Esophagus squamous epithelium (tissue), 4 donors: ENCODE measurements at regions not wholly inside any gene's neighbourhood (a gene's known extent, or its start where the extent isn't known, plus 50 kb on each side); places are given as distances from the start of the nearest gene placed in this dataset.

Experiments used
- CTCF ChIP-seq, 6 experiments: fragments of 450-650 bp in 4 of 6; fragments of 200-600 bp in 2 of 6; sonication (generic) in 2 of 6; IDR thresholded peaks; one replicate each; pipeline ENCODE4 v1.5.1; 2016 to 2019; ENCODE audit warnings: antibody characterized with exemption in 6 of 6, mild to moderate bottlenecking in 4 of 6, moderate library complexity in 4 of 6
- POLR2A ChIP-seq, 4 donors: fragments of 450-650 bp; IDR thresholded peaks; one replicate each; pipeline ENCODE4 v1.6.1; 2017; ENCODE audit warnings: antibody characterized with exemption in 4 of 4, mild to moderate bottlenecking in 4 of 4, moderate library complexity in 3 of 4

- no peak for TF ChIP-seq CTCF (IDR thresholded peaks at IDR 0.05)
- TF ChIP-seq POLR2A (IDR thresholded peaks at IDR 0.05): no peak
Observed at GRCh38 chr2:146468578-146468977, 1376.3 kb upstream of the ACVR2A start.
